ENCODE measurements at regions not wholly inside any gene's neighbourhood (a gene's known extent, or its start where the extent isn't known, plus 50 kb on each side); places are given as distances from the start of the nearest gene placed in this dataset.

DNA sequence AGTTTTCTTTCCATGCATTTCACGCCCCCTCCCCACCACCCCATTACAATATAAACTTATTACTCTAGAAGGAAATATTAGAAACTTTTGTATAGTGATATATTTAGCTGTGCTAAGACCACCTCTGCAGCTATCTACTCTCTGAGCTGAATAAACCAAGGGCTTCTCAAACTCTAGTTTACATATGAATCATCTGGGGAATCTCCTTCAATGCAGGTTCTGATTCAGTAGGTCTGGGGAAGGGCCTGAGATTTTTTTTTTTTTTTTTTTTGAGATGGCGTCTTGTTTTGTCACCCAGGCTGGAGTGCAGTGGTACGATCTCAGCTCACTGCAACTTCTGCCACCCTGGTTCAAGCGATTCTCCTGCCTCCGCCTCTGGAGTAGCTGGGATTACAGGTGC lies 67.6 kb upstream of the PRKG1 start:
- no peak overlapping the region for H3K4me3 ChIP-seq (ENCODE audit: low read length)
- H3K4me1 ChIP-seq (ENCODE audit: control insufficient read depth, low read length): no peaks in the 10 kb centered on the region
- H3K9me2 ChIP-seq (replicated peaks; ENCODE audit: control insufficient read depth, low read length): no peaks in the 10 kb centered on the region
- H3K27me3 ChIP-seq (ENCODE audit: control insufficient read depth, low read length): peaks cover 13% of the 10 kb centered on the region
- no peaks in the 10 kb centered on the region for H4K20me1 ChIP-seq (ENCODE audit: control insufficient read depth, insufficient read depth, low read depth, low read length)
- H3K36me3 ChIP-seq (ENCODE audit: control insufficient read depth, low read length): no peaks in the 10 kb centered on the region
- no peak overlapping the region for H3K4me2 ChIP-seq (ENCODE audit: low read length)
- no peaks in the 10 kb centered on the region for H3K79me2 ChIP-seq (ENCODE audit: control insufficient read depth, low read length)
- H3K27ac ChIP-seq (ENCODE audit: low read depth, low read length): no peak overlapping the region
- TF ChIP-seq, protein P1, sequence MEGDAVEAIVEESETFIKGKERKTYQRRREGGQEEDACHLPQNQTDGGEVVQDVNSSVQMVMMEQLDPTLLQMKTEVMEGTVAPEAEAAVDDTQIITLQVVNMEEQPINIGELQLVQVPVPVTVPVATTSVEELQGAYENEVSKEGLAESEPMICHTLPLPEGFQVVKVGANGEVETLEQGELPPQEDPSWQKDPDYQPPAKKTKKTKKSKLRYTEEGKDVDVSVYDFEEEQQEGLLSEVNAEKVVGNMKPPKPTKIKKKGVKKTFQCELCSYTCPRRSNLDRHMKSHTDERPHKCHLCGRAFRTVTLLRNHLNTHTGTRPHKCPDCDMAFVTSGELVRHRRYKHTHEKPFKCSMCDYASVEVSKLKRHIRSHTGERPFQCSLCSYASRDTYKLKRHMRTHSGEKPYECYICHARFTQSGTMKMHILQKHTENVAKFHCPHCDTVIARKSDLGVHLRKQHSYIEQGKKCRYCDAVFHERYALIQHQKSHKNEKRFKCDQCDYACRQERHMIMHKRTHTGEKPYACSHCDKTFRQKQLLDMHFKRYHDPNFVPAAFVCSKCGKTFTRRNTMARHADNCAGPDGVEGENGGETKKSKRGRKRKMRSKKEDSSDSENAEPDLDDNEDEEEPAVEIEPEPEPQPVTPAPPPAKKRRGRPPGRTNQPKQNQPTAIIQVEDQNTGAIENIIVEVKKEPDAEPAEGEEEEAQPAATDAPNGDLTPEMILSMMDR (IDR thresholded peaks at IDR 0.05; ENCODE audit: low read depth, low read length, poor library complexity, severe bottlenecking): no peak
- TF ChIP-seq EZH2phosphoT487 (IDR thresholded peaks at IDR 0.05; ENCODE audit: borderline replicate concordance, low read length): no peak
- no peaks in the 10 kb centered on the region for H3K9me3 ChIP-seq (ENCODE audit: control insufficient read depth, insufficient read depth, low read length)
- no peaks in the 10 kb centered on the region for H3F3A ChIP-seq (ENCODE audit: control insufficient read depth, insufficient read depth)

DNA sequence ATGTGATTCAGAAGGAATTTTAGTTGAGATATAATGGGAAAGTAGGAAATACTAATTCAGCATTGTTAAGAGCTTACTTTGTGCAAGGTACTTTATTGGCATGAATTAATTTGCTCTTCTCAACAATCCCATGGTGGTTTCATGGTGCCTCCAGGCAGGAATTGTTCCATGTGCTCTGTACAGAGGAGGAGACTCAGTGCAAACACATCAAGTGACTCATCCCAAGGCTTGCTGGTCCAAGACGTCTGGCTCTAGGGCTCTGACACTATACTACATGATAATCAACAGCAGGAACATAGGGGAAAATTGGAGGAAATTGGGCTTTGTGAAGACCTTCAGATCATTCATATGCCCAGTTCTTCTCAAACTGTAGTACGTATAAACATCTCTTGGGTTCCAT lies 66.5 kb upstream of the PRKG1 start:
- no peaks in the 10 kb centered on the region for H3F3A ChIP-seq (ENCODE audit: control insufficient read depth, insufficient read depth)
- no peaks in the 10 kb centered on the region for H3K9me2 ChIP-seq (replicated peaks; ENCODE audit: control insufficient read depth, low read length)
- H3K9me3 ChIP-seq (ENCODE audit: control insufficient read depth, insufficient read depth, low read length): no peaks in the 10 kb centered on the region
- H4K20me1 ChIP-seq (ENCODE audit: control insufficient read depth, insufficient read depth, low read depth, low read length): no peaks in the 10 kb centered on the region
- H3K4me3 ChIP-seq (ENCODE audit: low read length): no peak overlapping the region
- no peak overlapping the region for H3K27ac ChIP-seq (ENCODE audit: low read depth, low read length)
- H3K4me1 ChIP-seq (ENCODE audit: control insufficient read depth, low read length): no peaks in the 10 kb centered on the region
- no peak for TF ChIP-seq EZH2phosphoT487 (IDR thresholded peaks at IDR 0.05; ENCODE audit: borderline replicate concordance, low read length)
- TF ChIP-seq, protein P1 (IDR thresholded peaks at IDR 0.05; ENCODE audit: low read depth, low read length, poor library complexity, severe bottlenecking): no peak
- no peaks in the 10 kb centered on the region for H3K79me2 ChIP-seq (ENCODE audit: control insufficient read depth, low read length)
- no peak overlapping the region for H3K4me2 ChIP-seq (ENCODE audit: low read length)
- no peaks in the 10 kb centered on the region for H3K36me3 ChIP-seq (ENCODE audit: control insufficient read depth, low read length)
- H3K27me3 ChIP-seq (ENCODE audit: control insufficient read depth, low read length): peaks cover 11% of the 10 kb centered on the region

DNA sequence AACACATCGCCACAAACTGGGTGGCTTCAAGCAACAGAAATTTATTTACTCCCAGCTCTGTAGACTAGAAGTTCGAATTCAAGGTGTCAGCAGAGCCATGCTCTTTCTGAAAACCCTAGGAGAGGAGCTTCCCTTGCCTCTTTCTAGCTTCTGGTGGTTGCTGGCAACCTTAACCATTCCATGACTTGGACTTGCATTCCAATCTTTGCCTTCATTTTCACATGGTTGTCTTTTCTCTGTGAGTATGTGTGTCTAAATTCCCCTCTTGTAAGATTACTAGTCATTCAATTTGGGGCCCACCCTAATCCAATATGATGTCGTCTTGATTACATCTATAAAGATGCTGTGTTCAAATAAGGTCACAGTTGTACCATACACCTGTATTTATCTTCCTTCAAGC lies 65.9 kb upstream of the PRKG1 start:
- H3K27ac ChIP-seq (ENCODE audit: low read depth, low read length): no peak overlapping the region
- TF ChIP-seq, protein P1 (IDR thresholded peaks at IDR 0.05; ENCODE audit: low read depth, low read length, poor library complexity, severe bottlenecking): no peak
- TF ChIP-seq EZH2phosphoT487 (IDR thresholded peaks at IDR 0.05; ENCODE audit: borderline replicate concordance, low read length): no peak
- H3K79me2 ChIP-seq (ENCODE audit: control insufficient read depth, low read length): no peaks in the 10 kb centered on the region
- no peak overlapping the region for H3K4me2 ChIP-seq (ENCODE audit: low read length)
- H3K9me2 ChIP-seq (replicated peaks; ENCODE audit: control insufficient read depth, low read length): no peaks in the 10 kb centered on the region
- no peaks in the 10 kb centered on the region for H3K9me3 ChIP-seq (ENCODE audit: control insufficient read depth, insufficient read depth, low read length)
- no peaks in the 10 kb centered on the region for H3F3A ChIP-seq (ENCODE audit: control insufficient read depth, insufficient read depth)
- H3K27me3 ChIP-seq (ENCODE audit: control insufficient read depth, low read length): peaks cover 11% of the 10 kb centered on the region
- no peak overlapping the region for H3K4me3 ChIP-seq (ENCODE audit: low read length)
- H3K36me3 ChIP-seq (ENCODE audit: control insufficient read depth, low read length): no peaks in the 10 kb centered on the region
- H3K4me1 ChIP-seq (ENCODE audit: control insufficient read depth, low read length): no peaks in the 10 kb centered on the region
- no peaks in the 10 kb centered on the region for H4K20me1 ChIP-seq (ENCODE audit: control insufficient read depth, insufficient read depth, low read depth, low read length)

DNA sequence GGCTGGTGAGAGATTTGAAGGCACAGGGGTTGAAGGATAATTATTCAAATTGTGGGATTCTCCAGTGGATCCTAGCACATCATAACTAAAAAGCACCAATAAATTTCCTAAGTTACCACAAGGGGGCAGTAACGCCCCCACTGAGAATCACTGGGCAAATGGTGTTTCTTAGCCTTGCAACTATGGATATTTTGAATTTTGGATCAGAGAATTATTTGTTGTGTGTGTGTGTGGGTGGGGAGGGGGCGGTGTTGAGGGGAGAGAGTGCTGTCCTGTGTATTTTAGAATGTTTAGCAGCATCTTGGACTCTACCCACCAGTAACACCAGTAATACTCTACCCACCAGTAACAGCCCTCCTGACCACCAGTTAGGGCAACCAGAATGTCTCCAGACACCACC lies 63.3 kb upstream of the PRKG1 start:
- H3K27me3 ChIP-seq (ENCODE audit: control insufficient read depth, low read length): peaks cover 9% of the 10 kb centered on the region
- no peaks in the 10 kb centered on the region for H3K9me2 ChIP-seq (replicated peaks; ENCODE audit: control insufficient read depth, low read length)
- no peaks in the 10 kb centered on the region for H3K79me2 ChIP-seq (ENCODE audit: control insufficient read depth, low read length)
- H4K20me1 ChIP-seq (ENCODE audit: control insufficient read depth, insufficient read depth, low read depth, low read length): no peaks in the 10 kb centered on the region
- H3K27ac ChIP-seq (ENCODE audit: low read depth, low read length): no peak overlapping the region
- no peaks in the 10 kb centered on the region for H3K36me3 ChIP-seq (ENCODE audit: control insufficient read depth, low read length)
- H3K4me1 ChIP-seq (ENCODE audit: control insufficient read depth, low read length): no peaks in the 10 kb centered on the region
- H3K4me3 ChIP-seq (ENCODE audit: low read length): no peak overlapping the region
- TF ChIP-seq, protein P1 (IDR thresholded peaks at IDR 0.05; ENCODE audit: low read depth, low read length, poor library complexity, severe bottlenecking): peak; percentile 88
- no peak for TF ChIP-seq EZH2phosphoT487 (IDR thresholded peaks at IDR 0.05; ENCODE audit: borderline replicate concordance, low read length)
- no peaks in the 10 kb centered on the region for H3K9me3 ChIP-seq (ENCODE audit: control insufficient read depth, insufficient read depth, low read length)
- no peaks in the 10 kb centered on the region for H3F3A ChIP-seq (ENCODE audit: control insufficient read depth, insufficient read depth)
- no peak overlapping the region for H3K4me2 ChIP-seq (ENCODE audit: low read length)

All from DOHH2 (cell line).